ENCODE measurements at regions not wholly inside any gene's neighbourhood (a gene's known extent, or its start where the extent isn't known, plus 50 kb on each side); places are given as distances from the start of the nearest gene placed in this dataset.

- in situ Hi-C loops (cut with MboI; ENCODE audit: low sequenced_read_pairs, unreplicated experiment), result no loop called here
- TF ChIP-seq CTCF (IDR thresholded peaks at IDR 0.05; ENCODE audit: borderline replicate concordance, control extremely low read depth, extremely low read depth, insufficient read depth, missing control alignments), result no peak
- DNase-seq (ENCODE audit: low spot score), result no peak
Measured at GRCh38 chr14:97618917-97619690, 821.9 kb downstream of the VRK1 start.

- no peak for TF ChIP-seq CTCF (IDR thresholded peaks at IDR 0.05; ENCODE audit: borderline replicate concordance, control extremely low read depth, extremely low read depth, insufficient read depth, missing control alignments)
- in situ Hi-C loops (cut with MboI; ENCODE audit: low sequenced_read_pairs, unreplicated experiment), result no loop called here
- no peak for DNase-seq (ENCODE audit: low spot score)
Measured at GRCh38 chr14:97620066-97620465, 822.9 kb downstream of the VRK1 start.

- DNase-seq (ENCODE audit: low spot score), result no peak
- TF ChIP-seq CTCF (IDR thresholded peaks at IDR 0.05; ENCODE audit: borderline replicate concordance, control extremely low read depth, extremely low read depth, insufficient read depth, missing control alignments), result no peak
- in situ Hi-C loops (cut with MboI; ENCODE audit: low sequenced_read_pairs, unreplicated experiment), result no loop called here
Measured at GRCh38 chr14:97624985-97625384, 827.8 kb downstream of the VRK1 start.

- TF ChIP-seq CTCF (IDR thresholded peaks at IDR 0.05; ENCODE audit: borderline replicate concordance, control extremely low read depth, extremely low read depth, insufficient read depth, missing control alignments), result no peak
- in situ Hi-C loops (cut with MboI; ENCODE audit: low sequenced_read_pairs, unreplicated experiment), result no loop called here
- no peak for DNase-seq (ENCODE audit: low spot score)
Measured at GRCh38 chr14:97625477-97625876, 828.3 kb downstream of the VRK1 start.

GRCh38 chr14:97626088-97626487 is 828.9 kb downstream of the VRK1 start:
- TF ChIP-seq CTCF (IDR thresholded peaks at IDR 0.05; ENCODE audit: borderline replicate concordance, control extremely low read depth, extremely low read depth, insufficient read depth, missing control alignments), result no peak
- in situ Hi-C loops (cut with MboI; ENCODE audit: low sequenced_read_pairs, unreplicated experiment), result no loop called here
- DNase-seq (ENCODE audit: low spot score), result no peak

- in situ Hi-C loops (cut with MboI; ENCODE audit: low sequenced_read_pairs, unreplicated experiment), result no loop called here
- DNase-seq (ENCODE audit: low spot score), result no peak
- TF ChIP-seq CTCF (IDR thresholded peaks at IDR 0.05; ENCODE audit: borderline replicate concordance, control extremely low read depth, extremely low read depth, insufficient read depth, missing control alignments), result no peak
Measured at GRCh38 chr14:97630249-97630648, 833.1 kb downstream of the VRK1 start.
